ENCODE measurements at regions not wholly inside any gene's neighbourhood (a gene's known extent, or its start where the extent isn't known, plus 50 kb on each side); places are given as distances from the start of the nearest gene placed in this dataset.
"Not testable (repeated sequence)": the region's sequence is repeated elsewhere in the genome, so short reads cannot be mapped to it uniquely, and the experiment has no call there.

GRCh38 chr15:85196697-85197096 is 183.7 kb upstream of the AKAP13 start:
- CTCF ChIA-PET, POLR2A ChIA-PET: not testable (repeated sequence)

GRCh38 chr15:85197582-85197981 is 182.8 kb upstream of the AKAP13 start:
- POLR2A ChIA-PET; CTCF ChIA-PET; DNase-seq (ENCODE audit: extremely low spot score): not testable (repeated sequence)

More at GRCh38 chr15:85196697-85197096, 183.7 kb upstream of the AKAP13 start:
- not testable (repeated sequence) for DNase-seq (ENCODE audit: extremely low spot score)

DNA sequence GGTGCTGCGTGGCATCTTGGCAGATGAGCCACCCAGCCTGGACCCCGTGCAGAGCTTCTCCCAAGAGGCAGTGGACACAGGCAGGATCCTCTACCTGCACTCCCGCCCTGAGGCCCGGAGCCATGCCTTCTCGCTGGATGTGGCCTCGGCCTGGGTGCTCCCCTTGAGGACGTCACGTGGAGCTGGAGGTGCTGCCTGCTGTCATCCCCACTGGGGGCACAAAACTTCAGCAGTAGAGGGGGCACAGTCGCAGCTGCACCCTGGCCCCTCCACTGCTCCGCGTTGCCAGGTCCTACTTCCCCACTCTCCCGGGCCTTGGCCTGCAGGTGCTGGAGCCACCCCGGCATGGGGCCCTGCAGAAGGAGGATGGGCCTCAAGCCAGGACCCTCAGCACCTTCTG is 182.0 kb upstream of the AKAP13 start:
- CTCF ChIA-PET; POLR2A ChIA-PET; DNase-seq (ENCODE audit: extremely low spot score): not testable (repeated sequence)

DNA sequence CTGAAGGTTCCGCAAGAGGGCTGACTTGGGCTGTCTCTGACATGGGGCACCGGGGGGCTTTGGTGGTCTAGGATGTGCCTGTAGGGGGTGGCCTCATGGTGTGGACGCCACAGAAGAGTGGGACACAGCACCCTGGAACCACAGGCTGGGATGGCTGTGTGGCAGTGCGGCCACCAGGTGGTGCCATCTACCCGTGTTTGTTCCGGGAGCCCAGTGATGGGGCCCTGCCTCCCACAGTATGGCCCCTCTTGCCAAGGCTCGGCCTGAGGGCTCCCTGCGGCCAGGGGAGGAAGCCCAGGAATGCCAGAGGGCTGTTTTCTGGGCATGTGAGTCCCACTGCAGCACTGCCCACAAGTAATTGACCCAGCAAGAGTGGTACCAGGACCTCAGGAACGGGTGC is 180.2 kb upstream of the AKAP13 start:
- DNase-seq (ENCODE audit: extremely low spot score); CTCF ChIA-PET; POLR2A ChIA-PET: not testable (repeated sequence)

- POLR2A ChIA-PET; DNase-seq (ENCODE audit: extremely low spot score); CTCF ChIA-PET: not testable (repeated sequence)
Observed at GRCh38 chr15:85201118-85201793, 179.1 kb upstream of the AKAP13 start.

- DNase-seq (ENCODE audit: extremely low spot score); POLR2A ChIA-PET; CTCF ChIA-PET: not testable (repeated sequence)
Observed at GRCh38 chr15:85204481-85204880, 175.9 kb upstream of the AKAP13 start.

DNA sequence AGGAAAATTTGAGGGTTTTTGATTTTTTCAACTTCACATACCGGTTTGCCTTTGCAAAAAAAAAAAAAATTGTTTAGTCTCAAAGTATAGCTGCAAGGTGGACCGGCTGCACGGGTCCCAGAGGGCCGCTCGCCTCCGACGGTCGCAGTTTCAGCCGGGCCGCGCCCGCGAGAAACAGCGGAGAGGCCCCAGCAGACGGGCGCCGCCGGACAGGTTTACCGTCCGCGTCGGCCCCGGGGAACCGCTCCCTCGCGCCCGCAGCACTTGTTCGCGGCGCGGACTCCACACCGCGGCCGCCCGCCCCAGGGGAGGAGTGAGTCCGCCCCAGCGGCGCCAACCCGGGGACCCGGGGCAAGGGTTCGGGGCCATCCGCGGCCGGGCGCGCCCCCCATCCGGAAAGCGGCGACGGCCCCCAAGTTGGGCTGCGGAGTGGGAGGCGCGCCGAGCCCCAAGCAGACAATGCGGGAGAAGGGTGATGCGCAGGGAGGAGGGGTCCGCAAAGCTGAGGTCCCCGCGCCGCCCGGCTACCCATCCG is 146.5 kb upstream of the AKAP13 start:
- CTCF ChIA-PET; POLR2A ChIA-PET; DNase-seq (ENCODE audit: extremely low spot score): not testable (repeated sequence)

GRCh38 chr15:85234450-85235196 is 145.8 kb upstream of the AKAP13 start:
- CTCF ChIA-PET; POLR2A ChIA-PET; DNase-seq (ENCODE audit: extremely low spot score): not testable (repeated sequence)
- TF ChIP-seq, protein P1, sequence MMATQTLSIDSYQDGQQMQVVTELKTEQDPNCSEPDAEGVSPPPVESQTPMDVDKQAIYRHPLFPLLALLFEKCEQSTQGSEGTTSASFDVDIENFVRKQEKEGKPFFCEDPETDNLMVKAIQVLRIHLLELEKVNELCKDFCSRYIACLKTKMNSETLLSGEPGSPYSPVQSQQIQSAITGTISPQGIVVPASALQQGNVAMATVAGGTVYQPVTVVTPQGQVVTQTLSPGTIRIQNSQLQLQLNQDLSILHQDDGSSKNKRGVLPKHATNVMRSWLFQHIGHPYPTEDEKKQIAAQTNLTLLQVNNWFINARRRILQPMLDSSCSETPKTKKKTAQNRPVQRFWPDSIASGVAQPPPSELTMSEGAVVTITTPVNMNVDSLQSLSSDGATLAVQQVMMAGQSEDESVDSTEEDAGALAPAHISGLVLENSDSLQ (IDR thresholded peaks at IDR 0.05), result peak; percentile 31; the same call in 1 of the 2 replicates

DNA sequence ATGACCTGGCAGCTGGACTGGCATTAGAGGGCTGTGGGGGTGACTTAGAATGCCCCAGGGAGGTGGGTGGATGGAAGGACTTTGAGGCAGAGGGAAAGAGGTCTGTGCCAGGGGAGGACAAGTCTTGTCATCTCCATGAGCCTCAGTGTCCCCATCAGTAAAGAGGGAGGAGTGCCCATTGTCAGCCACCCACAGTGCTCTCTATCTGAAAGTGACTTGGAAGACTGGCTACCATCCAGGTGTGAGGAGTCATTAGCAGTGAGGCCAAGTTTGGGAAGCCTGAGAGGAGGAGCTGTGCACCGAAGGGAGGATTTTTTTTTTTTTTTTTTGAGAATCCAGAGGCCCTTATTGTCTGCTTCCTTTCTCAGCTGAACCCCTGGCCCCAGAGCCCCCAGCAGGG is 136.3 kb upstream of the AKAP13 start:
- POLR2A ChIA-PET; DNase-seq (ENCODE audit: extremely low spot score); CTCF ChIA-PET: not testable (repeated sequence)

DNA sequence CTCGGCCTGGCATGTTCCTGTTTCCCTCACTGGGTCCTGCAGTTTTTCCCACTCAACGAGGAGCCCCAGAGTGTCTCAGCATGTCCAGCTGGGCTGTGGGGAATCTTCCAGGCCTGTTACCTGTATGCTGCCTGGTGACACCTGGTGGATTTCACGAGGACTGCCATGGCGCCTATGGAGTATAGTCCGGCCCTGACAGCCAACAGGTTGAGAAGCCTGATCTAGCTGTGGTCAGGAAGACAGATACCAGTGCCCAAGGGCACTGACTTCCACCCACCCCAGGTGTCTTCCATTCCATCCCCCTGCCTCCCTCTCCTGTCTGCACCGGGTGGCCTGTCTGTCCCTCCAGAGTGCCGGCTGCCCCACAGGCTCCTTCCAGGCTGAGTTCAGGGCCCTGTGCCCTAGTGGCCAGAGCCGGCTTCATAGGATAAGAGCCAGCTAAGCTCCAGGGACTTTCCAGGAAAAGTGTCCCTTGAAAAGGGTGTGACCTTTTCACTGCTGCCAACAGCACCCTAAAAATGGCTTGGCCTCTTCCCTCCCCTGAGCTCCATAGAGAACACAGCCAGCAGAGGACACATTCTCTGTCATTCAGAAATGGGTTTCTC is 129.4 kb upstream of the AKAP13 start:
- DNase-seq (ENCODE audit: extremely low spot score); POLR2A ChIA-PET: not testable (repeated sequence)
- CTCF ChIA-PET, result interaction anchor here (0.7 kb wide), 1 partner anchor 586 kb away, joined by 3 read pairs; no protein-coding TSS in a partner anchor

GRCh38 chr15:85253196-85253915 is 127.0 kb upstream of the AKAP13 start:
- DNase-seq (ENCODE audit: extremely low spot score); POLR2A ChIA-PET; CTCF ChIA-PET: not testable (repeated sequence)

- DNase-seq (ENCODE audit: extremely low spot score); POLR2A ChIA-PET; CTCF ChIA-PET: not testable (repeated sequence)
Observed at GRCh38 chr15:85254961-85255360, 125.4 kb upstream of the AKAP13 start.

DNA sequence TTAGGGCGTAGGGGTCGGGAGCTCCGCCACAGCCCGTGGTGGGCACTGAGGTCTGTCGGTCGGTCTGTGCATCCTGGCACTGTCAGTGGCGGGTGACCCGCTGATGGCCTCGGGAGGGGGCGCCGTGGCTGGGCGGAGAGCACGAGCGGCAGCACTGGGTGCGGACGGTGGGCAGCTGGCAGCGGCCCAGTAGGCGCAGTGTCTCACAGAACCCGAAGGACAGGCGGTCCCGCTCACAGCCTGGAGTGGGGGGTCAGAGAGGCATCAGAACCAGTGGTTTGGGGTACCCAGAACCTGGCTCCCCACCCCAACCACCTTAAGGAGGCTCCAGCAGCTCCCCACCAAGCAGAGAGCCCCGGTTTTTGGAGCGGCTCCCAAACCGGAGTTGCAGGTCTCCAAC is 124.9 kb upstream of the AKAP13 start:
- POLR2A ChIA-PET, result not testable (repeated sequence)

DNA sequence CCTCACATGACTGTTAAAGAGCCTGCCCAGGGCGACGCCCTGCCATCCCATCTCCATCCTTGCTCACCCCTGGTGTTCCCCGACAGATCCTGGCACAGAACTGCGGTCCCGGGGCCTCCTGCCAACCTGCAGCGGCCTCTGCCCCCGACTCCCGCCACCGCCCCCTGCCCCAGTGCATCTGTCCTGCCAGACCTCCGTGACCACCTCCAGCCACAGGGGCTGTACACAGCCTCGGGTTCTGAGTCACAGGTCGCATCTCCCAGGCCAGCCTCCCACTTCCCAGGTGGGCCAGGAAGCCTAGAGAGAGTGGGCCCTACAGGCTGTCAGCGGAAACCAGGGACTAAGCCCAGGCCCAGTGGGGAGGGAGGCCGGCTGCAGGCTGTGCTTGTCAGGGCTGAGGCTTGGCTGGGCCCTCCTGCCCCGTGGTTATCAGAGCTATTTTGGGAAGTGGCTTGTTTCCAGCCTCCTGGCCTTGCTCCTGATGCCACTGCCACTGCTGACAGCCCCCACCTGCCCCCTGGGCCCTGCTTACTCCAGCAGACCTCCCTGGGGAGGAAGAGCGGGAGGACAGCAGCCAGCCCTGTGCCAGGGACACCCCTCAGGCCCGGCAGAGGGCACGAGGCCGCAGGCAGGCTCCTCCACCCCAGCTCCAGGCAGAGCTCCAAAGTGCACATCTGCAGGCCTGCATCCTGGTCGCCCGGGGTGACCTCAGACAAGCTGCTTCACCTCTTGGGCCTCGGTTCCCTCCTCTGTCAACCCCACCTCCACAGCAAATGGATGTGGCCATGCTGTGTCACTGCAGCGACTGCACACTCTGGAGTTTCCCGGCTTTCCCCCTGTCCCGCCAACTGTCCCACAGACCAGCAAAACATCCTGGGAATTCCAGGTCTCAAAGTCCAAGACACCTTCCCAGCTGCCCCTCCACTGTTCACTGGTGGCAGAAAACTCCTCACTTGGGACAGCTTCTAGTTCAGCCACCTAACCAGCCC is 124.1 kb upstream of the AKAP13 start:
- POLR2A ChIA-PET; CTCF ChIA-PET; DNase-seq (ENCODE audit: extremely low spot score): not testable (repeated sequence)

More for the DNA sequence above, 124.9 kb upstream of the AKAP13 start:
- CTCF ChIA-PET; DNase-seq (ENCODE audit: extremely low spot score): not testable (repeated sequence)

- POLR2A ChIA-PET; DNase-seq (ENCODE audit: extremely low spot score); CTCF ChIA-PET: not testable (repeated sequence)
Observed at GRCh38 chr15:85258062-85258445, 122.3 kb upstream of the AKAP13 start.

DNA sequence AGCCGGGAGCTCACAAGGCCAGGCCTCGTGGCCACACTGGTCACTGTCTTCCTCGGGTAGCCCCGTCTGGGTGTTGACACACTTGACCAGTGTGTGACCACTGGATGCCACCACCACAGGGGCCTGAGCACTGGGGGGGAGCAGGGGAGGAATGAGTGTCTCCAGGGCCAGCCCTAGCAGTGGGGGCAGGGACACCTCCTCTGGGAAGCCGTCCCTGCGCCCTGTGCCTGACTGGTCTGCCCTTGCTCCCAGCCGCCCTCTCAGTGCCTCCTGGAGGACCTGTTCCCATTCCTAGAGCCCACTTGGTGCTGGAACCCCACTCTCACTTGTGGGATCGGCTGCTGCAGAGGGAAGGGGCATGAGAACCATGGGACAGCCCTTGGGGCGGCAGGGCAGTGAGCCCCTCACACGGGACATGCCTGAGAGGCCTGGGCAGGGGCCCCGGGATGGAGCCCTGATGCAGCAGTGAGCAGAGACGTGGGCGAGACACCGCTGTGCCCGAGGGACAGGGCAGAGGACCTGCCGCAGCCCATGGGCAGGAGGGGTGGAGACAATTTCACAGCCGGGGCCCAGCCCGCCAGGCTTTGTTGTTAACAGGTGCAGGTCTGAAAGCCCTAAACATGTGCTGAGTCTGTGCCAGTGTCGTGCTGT is 121.7 kb upstream of the AKAP13 start:
- POLR2A ChIA-PET; CTCF ChIA-PET; DNase-seq (ENCODE audit: extremely low spot score): not testable (repeated sequence)

Measured in HEK293T (cell line).